ENCODE measurements at regions not wholly inside any gene's neighbourhood (a gene's known extent, or its start where the extent isn't known, plus 50 kb on each side); places are given as distances from the start of the nearest gene placed in this dataset.
A peak's percentile ranks its signal among the peaks of the same experiment; 100 is the strongest.

- DNase-seq (ENCODE audit: low read depth in 2 of 2): no peak
These were observed 219.6 kb upstream of the TNRC6C start for GRCh38 chr17:77738751-77739531.

GRCh38 chr17:77740481-77740880 is 218.0 kb upstream of the TNRC6C start:
- no peak for DNase-seq (ENCODE audit: low read depth in 2 of 2)

- DNase-seq (ENCODE audit: low read depth in 2 of 2): peak in 1 of 2 donors; percentile 2
These were observed 217.4 kb upstream of the TNRC6C start for GRCh38 chr17:77741109-77741508.

- no peak for DNase-seq (ENCODE audit: low read depth in 2 of 2)
These were observed 215.9 kb upstream of the TNRC6C start for GRCh38 chr17:77742579-77742978.

- no peak for DNase-seq (ENCODE audit: low read depth in 2 of 2)
These were observed 214.2 kb upstream of the TNRC6C start for GRCh38 chr17:77744066-77744988.

GRCh38 chr17:77745702-77746101 is 212.8 kb upstream of the TNRC6C start:
- no peak for DNase-seq (ENCODE audit: low read depth in 2 of 2)

GRCh38 chr17:77746393-77746792 is 212.1 kb upstream of the TNRC6C start:
- no peak for DNase-seq (ENCODE audit: low read depth in 2 of 2)

- DNase-seq (ENCODE audit: low read depth in 2 of 2): no peak
These were observed 211.5 kb upstream of the TNRC6C start for GRCh38 chr17:77746896-77747554.

- no peak for DNase-seq (ENCODE audit: low read depth in 2 of 2)
These were observed 210.1 kb upstream of the TNRC6C start for GRCh38 chr17:77748436-77748835.

GRCh38 chr17:77749321-77749751 is 209.2 kb upstream of the TNRC6C start:
- DNase-seq (ENCODE audit: low read depth in 2 of 2): no peak

- DNase-seq (ENCODE audit: low read depth in 2 of 2): no peak
These were observed 208.5 kb upstream of the TNRC6C start for GRCh38 chr17:77749989-77750388.

GRCh38 chr17:77750427-77751043 is 208.0 kb upstream of the TNRC6C start:
- DNase-seq (ENCODE audit: low read depth in 2 of 2): no peak

- no peak for DNase-seq (ENCODE audit: low read depth in 2 of 2)
These were observed 205.3 kb upstream of the TNRC6C start for GRCh38 chr17:77753246-77753645.

GRCh38 chr17:77753691-77754245 is 204.7 kb upstream of the TNRC6C start:
- DNase-seq (ENCODE audit: low read depth in 2 of 2): no peak

GRCh38 chr17:77754956-77755355 is 203.5 kb upstream of the TNRC6C start:
- no peak for DNase-seq (ENCODE audit: low read depth in 2 of 2)

GRCh38 chr17:77755410-77755963 is 203.0 kb upstream of the TNRC6C start:
- no peak for DNase-seq (ENCODE audit: low read depth in 2 of 2)

- no peak for DNase-seq (ENCODE audit: low read depth in 2 of 2)
These were observed 202.5 kb upstream of the TNRC6C start for GRCh38 chr17:77756028-77756427.

GRCh38 chr17:77756846-77757560 is 201.5 kb upstream of the TNRC6C start:
- no peak for DNase-seq (ENCODE audit: low read depth in 2 of 2)

GRCh38 chr17:77757561-77757898 is 201.0 kb upstream of the TNRC6C start:
- DNase-seq (ENCODE audit: low read depth in 2 of 2): no peak

- no peak for DNase-seq (ENCODE audit: low read depth in 2 of 2)
These were observed 195.5 kb upstream of the TNRC6C start for GRCh38 chr17:77763023-77763422.

GRCh38 chr17:77763575-77763974 is 194.9 kb upstream of the TNRC6C start:
- DNase-seq (ENCODE audit: low read depth in 2 of 2): no peak
